ENCODE measurements at regions not wholly inside any gene's neighbourhood (a gene's known extent, or its start where the extent isn't known, plus 50 kb on each side); places are given as distances from the start of the nearest gene placed in this dataset.

- no peak for TF ChIP-seq CTCF (IDR thresholded peaks at IDR 0.05)
These were observed 217.7 kb downstream of the HRH4 start for GRCh38 chr18:24678107-24678506.

- TF ChIP-seq CTCF (IDR thresholded peaks at IDR 0.05) = no peak
These were observed 218.2 kb downstream of the HRH4 start for GRCh38 chr18:24678626-24679025.

DNA sequence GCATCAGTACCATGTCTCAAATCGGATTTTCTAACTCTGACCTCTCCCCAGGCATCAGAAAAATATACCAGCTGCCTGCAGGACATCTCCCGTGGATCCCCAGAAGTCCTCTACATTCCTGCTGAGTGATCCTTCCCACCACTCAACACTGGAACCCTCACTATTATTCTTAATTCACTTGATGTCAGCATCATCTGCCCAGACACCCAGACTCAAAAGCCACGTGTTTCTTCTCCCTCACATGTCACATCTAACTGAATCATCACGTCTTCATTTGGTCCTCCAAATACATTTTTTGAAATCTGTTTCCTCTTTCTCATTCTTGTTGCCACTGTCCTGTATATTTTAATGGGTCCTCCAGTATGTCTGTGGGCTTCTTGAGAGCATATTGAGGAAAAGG lies 218.6 kb downstream of the HRH4 start:
- TF ChIP-seq CTCF (IDR thresholded peaks at IDR 0.05) = no peak

GRCh38 chr18:24683925-24684324 lies 223.5 kb downstream of the HRH4 start:
- no peak for TF ChIP-seq CTCF (IDR thresholded peaks at IDR 0.05)

DNA sequence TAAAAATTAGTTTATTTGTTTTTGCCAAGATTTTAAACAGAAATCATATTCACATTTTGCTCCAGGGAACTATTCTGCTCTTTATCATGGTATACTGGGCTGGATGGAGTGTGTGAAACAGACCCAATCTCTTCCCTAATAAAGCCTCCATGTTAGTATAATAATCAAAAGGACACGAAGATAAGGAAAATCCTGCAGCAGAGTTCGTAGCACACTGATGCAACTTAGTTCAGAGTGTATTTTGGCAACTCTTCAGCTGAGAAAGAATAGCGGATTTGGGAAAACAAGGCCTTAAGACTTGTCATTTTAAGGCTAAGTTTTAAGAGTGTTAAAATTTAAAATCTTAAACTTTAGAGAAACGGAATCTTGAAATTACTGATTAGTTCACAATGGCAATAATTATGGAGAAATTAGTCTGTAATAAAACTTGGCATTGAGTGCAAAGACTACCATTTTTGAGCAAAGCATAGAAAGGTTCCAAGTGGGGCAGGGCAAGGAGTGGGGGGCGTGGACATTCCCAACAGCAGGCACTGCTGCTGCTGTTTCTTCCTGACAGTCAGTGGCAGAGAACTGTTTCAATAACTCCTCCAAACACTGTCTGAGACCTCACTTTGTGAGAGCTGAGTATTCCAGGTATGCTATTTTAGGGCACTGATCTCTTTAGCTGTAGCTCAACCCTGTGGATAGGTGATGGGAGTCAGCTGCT lies 225.0 kb downstream of the HRH4 start:
- TF ChIP-seq CTCF (IDR thresholded peaks at IDR 0.05) = no peak

DNA sequence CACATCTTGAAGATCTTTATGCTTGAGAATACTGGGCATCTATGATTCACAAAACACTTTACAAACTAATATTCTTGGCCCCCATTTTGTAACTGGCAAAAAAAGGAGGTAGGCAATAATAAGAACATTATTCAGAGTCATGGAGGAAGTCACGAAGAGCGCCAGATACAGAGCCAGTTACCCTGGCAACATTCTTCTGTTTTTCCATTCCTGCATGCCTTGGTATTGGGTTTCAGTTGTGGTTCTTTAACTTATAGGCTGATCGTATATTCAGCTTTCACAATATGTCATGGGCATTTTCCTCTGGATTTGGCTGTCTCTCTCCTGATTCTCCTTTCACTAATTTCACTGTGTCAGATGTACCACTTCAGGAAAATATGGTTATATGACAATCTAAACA lies 234.7 kb downstream of the HRH4 start:
- no peak for TF ChIP-seq CTCF (IDR thresholded peaks at IDR 0.05)

DNA sequence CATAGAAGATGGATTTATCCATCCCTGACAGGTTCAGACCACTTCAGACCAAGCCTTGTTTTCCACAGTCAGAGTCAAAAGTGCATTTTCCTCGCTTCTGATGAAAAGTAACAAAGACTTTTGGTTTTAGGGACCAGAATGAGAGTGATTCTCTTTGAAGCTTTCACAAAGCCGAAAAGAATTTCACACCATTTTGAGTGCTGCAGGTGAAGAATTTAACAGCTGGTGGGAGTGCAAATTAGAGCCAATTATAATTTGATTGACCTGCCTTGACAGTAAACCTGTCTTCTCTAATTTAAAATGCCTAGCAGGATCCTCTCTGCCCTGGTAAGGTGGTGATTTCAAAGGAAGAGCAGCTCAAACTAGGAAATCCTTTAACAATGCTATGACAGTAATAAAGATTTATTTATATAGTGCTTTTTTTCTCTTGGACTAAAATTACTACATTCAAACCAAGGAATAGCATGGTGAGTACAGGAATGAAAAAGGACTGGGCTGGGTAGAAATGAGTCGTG lies 241.6 kb downstream of the HRH4 start:
- no peak for TF ChIP-seq CTCF (IDR thresholded peaks at IDR 0.05)

DNA sequence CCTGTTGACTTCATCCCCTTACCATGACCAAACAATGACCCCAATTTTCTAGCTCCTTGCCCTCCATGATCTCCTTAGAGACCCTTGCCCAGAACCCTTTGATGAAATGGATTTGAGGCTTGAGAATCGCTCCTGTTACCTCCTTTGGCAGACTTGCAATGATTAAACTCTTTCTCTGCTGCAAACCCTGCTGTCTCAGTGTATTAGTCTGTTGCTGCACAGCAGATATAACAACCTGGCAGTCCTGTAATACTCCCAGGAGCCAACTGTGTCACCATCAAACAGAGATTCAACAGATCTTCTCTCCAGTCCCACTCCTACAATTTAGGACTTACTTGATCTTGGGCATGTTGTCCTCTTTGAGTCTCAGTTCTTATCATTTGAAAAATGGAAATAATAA lies 242.9 kb downstream of the HRH4 start:
- no peak for TF ChIP-seq CTCF (IDR thresholded peaks at IDR 0.05)

Data from LNCAP (cell line).